Body of pancreas (tissue), 4 donors: ENCODE measurements at regions not wholly inside any gene's neighbourhood (a gene's known extent, or its start where the extent isn't known, plus 50 kb on each side); places are given as distances from the start of the nearest gene placed in this dataset.

Experiments
- POLR2A ChIP-seq, 3 donors: fragments of 450-650 bp; IDR thresholded peaks; one replicate each; pipeline ENCODE4 v1.6.1; 2016; ENCODE audit warnings: antibody characterized with exemption in 3 of 3, mild to moderate bottlenecking in 2 of 3
- TF ChIP-seq, protein P1 (sequence below), 7 experiments: fragments of 450-650 bp in 4 of 7; fragments of 200-600 bp in 3 of 7; sonication (generic) in 3 of 7; IDR thresholded peaks; one replicate each; pipeline ENCODE4 v1.5.1; 2016 to 2019; ENCODE audit warnings: antibody characterized with exemption in 7 of 7

- TF ChIP-seq, protein P1, sequence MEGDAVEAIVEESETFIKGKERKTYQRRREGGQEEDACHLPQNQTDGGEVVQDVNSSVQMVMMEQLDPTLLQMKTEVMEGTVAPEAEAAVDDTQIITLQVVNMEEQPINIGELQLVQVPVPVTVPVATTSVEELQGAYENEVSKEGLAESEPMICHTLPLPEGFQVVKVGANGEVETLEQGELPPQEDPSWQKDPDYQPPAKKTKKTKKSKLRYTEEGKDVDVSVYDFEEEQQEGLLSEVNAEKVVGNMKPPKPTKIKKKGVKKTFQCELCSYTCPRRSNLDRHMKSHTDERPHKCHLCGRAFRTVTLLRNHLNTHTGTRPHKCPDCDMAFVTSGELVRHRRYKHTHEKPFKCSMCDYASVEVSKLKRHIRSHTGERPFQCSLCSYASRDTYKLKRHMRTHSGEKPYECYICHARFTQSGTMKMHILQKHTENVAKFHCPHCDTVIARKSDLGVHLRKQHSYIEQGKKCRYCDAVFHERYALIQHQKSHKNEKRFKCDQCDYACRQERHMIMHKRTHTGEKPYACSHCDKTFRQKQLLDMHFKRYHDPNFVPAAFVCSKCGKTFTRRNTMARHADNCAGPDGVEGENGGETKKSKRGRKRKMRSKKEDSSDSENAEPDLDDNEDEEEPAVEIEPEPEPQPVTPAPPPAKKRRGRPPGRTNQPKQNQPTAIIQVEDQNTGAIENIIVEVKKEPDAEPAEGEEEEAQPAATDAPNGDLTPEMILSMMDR (IDR thresholded peaks at IDR 0.05) = no peak
- TF ChIP-seq POLR2A (IDR thresholded peaks at IDR 0.05) = no peak
These were observed 364.9 kb downstream of the BRD1 start for GRCh38 chr22:49462795-49463194.
